ENCODE measurements at regions not wholly inside any gene's neighbourhood (a gene's known extent, or its start where the extent isn't known, plus 50 kb on each side); places are given as distances from the start of the nearest gene placed in this dataset.
"Not testable (repeated sequence)": the region's sequence is repeated elsewhere in the genome, so short reads cannot be mapped to it uniquely, and the experiment has no call there.

DNA sequence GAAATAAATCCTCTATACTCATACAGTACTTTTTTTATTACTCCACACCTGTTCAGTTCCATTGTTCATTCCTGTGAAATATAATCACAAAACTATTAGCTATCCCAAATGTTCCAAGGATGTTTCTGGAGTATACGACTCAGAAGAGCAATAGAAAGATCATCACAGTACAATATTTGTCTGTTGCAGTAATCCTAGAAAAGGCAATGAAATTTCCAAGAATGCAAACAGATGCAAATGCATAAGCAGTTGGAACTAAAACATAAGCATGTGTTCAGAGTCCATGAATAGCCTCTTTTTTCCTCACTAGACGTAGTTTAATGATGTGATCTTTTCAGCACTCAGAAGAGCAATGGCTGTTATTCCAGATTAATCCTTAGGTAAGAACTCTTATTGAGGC, 55.2 kb downstream of the RTL3 start:
- DNase-seq: no peak

DNA sequence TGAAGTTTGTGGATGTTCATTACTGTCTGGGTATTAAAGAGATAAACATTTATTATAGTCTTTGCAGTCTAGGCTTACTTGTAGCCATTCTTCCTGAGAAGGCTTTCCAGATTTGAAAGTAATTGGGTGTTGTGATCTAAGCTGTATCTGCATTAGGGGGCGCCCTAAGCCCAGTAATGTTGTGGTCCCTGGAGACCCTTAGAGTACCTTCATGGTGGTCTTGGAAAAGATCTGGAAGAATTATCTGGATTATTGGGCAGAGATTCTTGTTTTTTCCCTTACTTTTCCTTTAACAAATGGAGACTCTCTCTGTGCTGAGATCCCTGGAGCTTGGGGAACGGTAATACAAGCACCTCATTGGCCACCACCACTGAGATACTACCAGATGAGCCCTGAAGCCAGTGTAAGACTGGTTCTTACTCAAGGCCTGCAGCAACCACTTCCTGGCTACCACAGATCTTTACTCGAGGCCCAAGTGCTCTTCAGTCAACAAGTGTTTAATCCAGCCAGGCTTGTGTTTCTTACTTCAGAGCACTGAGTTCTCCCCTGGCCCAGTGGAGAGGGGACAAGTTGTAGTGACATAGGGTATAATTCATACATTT, 63.1 kb downstream of the RTL3 start:
- no peak for DNase-seq

DNA sequence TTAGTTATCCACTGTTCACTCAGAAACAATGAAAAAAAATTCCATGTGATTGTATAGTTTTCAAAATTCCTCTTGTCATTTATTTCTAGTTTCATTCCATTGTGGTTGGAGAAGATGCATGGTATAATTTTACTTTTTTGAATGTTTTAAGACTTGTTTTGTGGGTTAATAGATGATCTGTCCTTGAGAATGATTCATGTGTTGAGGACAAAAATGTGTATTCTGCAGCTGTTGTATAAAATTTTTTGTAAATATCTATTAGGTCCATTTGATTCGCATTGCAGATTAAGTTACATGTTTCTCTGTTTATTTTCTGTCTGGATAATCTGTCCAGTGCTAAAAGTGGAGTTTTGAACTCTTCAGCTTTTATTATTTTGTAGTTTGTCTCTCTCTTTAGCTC, 65.4 kb downstream of the RTL3 start:
- no peak for DNase-seq

DNA sequence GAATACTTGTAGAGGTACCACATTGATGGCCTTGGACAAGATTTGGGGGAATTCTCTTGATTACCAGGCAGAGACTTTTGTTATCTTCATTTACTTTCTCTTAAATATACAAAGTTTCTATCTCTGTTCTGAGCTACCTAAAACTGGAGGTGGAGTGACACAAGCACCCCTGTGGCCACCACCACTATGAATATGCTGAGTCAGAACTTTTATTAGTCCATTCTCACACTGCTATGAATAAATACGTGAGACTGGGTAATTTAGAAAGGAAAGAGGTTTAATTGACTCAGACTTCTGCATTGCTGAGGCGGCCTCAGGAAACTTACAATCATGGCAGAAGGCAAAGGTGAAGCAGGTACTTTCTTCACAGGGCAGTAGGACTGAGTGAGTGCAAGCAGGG, 67.1 kb downstream of the RTL3 start:
- DNase-seq: no peak

DNA sequence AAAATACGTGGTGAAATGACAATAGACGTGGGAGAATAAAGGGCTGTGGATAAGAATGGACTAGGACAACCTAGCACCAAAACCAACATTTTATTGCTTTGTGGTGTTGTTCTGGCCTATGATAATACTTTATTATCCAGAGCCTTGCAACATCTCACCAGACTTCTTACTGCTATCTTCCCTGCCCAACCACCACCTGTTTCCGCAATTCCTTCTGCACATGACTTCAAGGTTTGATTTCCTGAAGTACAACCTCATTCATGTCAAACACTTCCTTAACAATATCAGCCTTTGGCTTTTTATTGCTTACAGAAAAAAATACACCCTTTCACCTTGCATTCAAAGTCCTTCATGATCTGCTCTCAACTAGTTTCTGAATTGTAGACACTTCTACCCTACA, 84.8 kb downstream of the RTL3 start:
- no peak for DNase-seq

DNA sequence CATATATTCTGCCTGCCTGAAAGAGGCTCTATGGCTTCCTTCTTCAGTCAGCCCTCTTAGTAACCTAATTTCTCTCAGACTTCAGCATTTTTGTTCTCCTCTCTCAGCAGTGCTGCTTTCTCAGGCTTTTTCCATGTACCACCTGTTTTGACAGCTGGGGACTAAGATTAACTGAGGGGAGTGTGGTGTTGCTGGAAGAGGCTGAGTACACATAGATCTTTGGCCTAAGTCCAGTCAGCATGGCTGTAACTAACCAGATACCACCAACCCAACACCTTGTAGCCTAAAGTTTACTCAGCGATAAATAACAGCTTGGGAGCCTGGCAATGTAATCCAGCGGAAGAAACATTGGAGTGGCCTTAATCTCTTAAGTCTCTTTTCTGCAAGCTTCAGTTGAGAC, 85.5 kb downstream of the RTL3 start:
- DNase-seq: no peak

DNA sequence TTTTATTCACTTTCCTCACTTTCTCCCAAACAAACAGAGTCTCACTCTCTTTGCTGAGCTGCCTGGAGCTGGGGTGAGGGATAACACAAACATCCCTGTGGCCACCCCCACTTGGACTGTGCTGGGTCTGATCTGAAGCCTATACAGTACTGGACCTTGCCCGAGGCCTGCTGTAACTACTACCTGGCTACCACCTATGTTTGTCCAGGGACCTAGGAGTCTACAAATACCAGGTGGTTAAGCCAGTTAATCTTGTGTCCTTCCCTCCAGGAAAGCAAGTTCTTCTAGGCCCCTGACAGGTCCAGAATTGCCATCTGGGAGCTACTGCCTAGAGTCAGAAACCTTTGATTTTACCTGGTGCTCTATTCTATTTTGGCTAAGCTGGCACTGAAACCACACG, 87.3 kb downstream of the RTL3 start:
- DNase-seq: no peak

DNA sequence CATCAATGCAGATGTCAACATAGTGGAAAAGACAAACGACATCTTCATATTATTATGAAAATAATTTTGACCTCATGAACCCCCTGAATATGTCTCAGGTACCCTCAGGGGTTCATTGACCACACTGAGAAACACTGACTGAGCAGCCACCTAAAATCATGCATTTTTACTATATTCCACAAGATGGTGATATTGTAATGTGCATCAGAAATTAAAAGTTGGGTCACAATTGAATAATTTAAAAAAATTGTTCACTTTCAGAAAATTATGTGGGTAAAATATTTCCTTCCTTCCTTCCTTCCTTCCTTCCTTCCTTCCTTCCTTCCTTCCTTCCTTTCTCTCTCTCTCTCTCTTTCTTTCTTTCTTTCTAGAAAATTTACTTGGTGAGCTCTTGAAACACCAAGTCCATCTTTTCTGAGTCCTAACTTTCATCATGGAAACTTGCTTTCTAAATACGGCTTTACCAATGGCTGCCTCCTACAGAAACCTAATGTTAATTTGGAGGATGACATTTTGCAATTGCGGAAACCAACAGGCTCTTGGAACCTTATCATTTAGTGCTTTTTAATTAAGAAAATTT, 103.6 kb downstream of the RTL3 start:
- peak; percentile 37 for DNase-seq

DNA sequence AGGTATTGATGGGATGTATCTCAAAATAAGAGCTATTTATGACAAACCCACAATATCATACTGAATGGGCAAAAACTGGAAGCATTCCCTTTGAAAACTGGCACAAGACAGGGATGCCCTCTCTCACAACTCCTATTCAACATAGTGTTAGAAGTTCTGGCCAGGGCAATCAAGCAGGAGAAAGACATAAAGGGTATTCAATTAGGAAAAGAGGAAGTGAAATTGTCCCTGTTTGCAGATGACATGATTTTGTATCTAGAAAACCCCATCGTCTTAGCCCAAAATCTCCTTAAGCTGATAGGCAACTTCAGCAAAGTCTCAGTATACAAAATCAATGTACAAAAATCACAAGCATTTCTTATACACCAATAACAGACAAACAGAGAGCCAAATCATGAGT, 106.5 kb downstream of the RTL3 start:
- DNase-seq: not testable (repeated sequence)

DNA sequence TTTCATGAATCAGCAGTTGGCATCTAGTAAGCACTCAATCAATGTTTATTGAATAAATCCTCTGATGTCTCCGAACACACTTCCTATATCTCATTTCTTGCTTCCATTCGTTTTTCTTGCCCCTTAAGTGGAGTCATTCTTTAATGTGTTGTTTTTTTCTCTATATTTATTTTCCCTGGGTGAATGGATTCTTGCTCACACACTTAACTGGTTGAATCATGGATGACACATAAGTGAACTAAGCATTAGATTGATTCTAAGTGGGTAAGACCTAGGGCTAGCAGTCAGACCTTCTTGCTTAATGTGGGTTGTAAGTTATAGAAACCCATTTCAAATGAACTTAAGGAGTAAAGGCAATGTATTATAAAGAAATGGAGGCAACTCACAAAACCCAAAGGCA, 111.1 kb downstream of the RTL3 start:
- no peak for DNase-seq

DNA sequence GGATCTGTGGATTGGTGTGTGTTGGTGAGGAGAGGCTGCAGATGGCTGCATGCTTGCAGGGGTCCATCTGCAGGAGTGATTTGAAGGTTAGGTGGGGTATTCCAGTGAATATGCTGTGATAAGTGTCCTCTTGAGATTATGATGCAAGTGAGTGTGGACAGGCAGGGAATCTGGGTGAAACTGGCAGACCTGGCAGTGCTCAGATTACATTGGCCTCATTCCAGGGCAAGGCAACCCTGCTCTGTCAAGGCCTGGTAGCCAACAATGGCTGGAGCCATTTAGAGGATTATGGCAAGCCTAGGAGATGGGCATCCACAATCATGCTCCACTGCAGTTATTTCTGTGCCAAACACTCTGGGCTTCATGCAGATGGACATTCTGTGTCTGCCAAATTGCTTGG, 113.9 kb downstream of the RTL3 start:
- DNase-seq: no peak

DNA sequence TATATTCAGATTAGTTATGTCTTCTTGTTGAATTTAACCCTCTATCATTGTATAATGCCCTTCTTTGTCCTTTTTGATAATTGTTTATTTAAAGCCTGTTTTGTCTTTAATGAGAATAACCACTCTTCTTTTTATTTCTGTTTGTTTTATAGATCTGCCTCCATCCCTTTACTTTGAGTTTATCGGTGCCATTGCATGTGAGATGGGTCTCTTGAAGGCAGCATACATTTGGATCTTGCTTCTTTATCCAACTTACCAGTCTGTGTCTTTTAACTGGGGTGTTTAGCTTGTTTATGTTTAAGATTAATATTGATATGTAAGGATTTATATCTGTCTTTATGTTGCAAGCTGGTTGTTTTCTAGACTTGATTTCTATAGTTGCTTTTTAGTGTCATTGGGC, 115.8 kb downstream of the RTL3 start:
- no peak for DNase-seq

DNA sequence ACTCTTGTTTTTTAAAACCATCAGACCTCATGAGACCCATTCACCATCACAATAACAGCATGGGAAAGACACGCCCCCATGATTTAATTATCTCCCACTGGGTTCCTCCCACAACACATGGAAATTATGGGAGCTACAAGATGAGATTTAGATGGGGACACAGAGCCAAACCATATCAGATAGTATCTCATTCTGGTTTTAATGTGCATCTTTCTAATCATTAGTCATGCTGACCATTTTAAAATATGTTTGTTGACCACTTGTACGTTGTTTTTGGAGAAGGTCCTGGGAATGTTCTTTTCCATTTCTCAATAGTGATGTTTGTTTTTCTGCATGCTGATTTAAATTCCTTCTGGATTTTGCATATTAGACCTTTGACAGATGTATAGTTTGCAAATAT, 119.0 kb downstream of the RTL3 start:
- no peak for DNase-seq

DNA sequence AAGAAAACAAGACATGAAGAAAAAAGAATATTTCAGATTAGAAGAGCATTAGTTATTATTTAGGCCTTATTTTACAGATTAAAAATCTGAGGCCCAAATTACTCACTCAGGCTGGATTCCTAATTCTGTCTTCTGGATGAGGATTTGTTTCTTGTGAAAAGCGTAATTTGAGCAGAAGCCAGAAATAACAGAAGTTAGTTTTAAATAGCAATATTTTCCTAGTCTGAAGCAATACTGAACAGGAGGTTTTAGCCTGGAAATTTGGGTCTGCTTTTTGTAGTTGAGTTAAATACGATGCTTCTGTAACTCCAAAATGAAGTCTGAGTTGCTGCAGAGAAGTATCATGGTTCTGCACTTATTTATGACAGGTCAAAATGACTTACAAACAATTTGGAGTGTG, 124.9 kb downstream of the RTL3 start:
- no peak for DNase-seq

DNA sequence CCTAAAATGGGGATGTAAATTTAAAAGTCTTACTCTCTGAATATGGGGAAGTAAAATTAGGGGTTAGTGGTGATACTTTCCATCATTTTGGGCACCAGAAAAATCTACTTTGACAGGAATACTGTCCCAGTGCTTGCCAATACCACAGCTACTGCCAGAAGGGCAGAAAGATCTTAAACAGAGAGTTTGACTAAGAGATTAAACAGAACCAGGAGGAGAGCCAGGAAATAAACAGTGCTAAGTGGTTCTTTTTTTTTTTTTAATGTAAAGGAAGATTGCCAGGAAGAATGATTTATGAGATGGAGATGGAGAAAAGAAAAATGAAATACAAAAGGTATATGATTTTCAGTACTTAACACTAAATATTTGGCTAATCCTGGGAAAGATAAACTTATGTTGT, 126.8 kb downstream of the RTL3 start:
- no peak for DNase-seq

DNA sequence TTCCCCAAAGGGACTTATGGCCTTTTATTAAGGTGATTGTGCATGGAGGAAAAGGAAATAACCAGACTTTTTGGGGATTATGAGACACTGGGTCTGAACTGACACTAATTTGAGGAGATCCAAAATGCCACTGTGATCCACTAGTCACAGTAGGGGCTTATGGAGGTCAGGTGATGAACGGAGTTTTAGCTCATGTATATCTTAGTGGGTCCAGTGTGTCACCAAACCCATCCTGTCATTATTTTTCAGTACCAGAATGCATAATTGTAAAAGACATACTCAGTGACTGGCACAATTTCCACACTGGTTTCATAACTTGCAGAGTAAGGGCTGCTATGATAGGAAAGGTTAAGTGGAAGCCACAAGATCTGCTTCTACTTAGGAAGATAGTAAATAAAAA, 131.3 kb downstream of the RTL3 start:
- no peak for DNase-seq

DNA sequence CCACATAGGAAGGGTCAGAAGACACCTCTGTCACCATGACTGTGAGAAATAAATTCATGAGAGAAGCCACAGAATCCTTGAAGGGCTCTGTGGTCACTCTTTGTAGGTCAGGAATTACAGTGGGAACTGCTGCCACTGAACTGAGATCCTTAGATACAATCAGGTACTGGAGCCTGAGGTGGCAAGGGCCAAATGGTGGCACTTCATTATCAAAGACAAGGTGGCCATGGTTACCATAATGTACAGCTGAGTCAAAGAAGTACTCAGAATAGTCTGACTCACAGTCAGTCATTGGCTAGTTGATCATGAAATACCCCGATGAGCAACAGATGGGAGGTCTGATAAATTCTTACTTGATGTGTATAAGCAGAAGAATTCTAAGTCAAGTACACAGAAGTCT, 131.9 kb downstream of the RTL3 start:
- no peak for DNase-seq

DNA sequence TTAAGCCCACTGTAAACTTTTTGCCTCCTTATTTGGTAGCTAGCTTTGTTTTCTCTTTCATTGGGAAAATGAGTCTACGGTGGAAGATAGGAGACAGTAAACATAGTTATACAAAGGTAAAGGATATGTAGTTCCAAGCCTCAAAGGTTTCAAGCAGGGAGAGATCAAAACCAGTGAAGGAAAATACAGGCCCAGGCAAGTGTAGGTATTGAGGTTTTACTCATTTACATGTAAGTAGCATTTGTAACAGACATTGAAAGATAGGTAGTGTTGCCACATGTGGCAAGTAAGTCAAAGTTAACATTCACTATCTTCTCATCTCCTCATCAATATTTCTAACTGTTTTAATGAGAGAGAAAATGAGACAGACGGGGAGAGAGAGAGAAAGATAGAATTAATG, 136.5 kb downstream of the RTL3 start:
- no peak for DNase-seq

DNA sequence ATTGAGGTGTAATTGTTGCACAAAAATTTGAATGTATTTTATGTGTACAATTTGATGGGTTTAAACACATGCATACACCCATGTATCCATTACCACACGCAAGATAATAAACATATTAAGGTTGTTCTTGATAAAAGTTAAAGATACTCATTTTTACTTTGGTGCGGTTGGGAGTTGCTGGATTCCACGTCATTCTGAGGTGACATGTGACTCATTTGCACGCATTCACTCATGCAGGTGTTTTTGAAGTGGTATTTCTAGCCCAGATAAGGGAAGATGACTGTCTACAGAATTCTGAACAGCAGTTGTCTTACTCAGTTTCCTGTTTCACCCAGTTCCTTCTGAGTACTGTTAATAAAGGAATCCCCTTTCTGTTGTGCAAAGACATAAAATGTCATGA, 142.0 kb downstream of the RTL3 start:
- peak; percentile 76 for DNase-seq

DNA sequence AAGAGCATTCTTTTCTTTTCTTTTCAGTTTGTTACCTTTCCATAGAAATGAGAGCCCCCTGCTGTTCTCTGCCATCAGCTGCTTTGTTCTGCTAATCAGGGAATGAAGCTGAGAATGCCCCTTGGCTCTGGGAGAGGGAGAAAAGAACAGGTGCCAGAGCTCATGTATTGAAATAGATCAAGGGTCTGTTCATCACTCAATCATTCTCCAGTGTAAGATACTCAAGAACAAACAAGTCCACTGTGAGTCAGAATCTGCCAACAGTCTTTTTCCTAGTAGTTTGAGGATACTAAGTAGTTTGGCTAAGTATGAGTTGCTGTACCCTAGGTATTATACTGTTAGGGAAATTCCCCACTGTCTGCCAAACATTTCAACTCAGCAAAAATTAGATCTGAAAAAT, 144.3 kb downstream of the RTL3 start:
- peak; percentile 47 for DNase-seq

DNA sequence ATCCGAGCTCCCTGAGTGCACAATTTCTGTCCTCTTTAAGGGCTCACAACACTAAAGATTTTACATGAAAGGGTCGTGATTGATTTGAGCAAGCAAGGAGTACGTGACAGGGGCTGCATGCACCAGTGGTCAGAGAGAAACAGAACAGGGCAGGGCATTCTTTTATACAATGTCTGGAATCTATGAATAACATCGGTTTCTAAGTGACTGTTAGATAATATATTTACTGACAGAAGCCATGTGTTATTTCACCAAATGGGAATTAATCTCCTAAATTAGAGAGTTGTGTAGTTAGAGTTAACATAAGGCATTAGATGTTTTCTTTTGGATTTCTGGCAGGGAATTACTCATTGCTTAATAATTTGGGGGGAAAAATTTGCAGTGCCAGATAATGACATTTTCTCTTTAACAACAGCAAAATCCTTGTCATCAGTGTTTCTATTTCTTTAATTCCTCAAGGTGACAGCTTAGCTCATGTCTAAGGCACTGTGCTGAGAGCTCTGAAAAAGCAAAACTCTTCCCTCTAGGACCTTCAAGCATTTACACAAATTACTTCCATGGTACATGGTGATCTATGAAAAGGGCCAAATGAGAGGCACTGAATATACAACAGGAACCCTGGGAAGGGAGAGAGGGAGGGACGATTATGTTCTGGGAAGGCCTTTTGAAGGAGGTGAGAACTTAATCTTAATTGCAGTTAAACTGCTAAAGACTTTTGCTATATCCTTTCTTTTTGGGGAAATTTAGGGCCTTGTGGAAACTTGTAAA, 145.0 kb downstream of the RTL3 start:
- DNase-seq: no peak

DNA sequence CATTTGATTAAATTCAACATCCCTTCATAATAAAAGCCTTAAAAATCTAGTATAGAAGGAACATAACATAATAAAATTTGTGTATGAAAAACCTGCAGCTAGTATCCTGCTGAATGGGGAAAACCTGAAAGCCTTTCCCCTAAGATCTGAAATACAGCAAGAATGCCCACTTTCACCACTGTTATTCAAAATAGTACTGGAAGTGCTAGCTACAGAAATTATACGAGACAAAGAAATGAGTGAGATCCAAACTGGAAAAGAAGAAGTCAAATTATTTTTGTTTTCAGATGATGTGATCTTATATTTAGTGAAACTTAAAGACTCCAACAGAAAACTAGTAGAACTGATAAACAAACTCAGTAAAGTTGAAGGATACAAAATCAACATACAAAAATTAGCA, 152.9 kb downstream of the RTL3 start:
- DNase-seq: no peak

DNA sequence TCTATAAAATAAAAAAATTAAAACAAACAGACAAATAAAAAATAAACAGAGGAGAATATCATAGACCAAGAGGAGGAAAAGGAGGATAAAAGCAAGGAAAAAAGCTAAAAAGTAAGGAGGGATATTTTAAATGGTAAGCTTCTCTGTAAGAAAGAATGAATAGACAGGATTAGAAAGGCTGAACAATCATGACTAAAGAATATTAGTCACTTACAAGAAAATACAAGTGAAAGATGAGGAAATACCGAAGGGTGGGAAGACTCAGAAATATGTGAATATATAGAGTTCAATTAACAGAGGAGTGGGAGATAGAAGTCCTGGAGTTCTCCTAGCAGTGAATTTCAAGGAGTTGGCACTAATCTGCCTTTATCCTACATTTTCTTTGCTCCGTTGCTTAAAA, 162.6 kb downstream of the RTL3 start:
- no peak for DNase-seq

DNA sequence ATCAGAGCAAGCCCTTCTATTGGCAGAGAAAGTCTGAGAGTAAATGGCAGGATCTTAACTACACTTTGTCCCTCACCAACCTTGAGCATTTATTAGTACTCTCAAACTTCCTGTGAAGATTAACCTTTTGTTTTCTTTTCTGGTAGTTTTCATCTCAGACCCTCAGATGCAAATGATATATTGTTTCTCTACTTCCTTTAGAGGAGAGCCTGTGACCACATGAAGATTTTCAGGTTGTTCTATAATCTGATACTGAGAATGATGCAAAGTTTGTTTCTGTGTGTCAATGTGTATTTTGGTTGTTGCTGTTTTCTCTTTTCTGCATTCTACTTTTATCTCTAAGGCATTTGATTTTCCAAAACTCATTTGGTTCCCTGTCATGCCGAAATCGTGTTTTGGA, 165.8 kb upstream of the CYSLTR1 start:
- no peak for DNase-seq

DNA sequence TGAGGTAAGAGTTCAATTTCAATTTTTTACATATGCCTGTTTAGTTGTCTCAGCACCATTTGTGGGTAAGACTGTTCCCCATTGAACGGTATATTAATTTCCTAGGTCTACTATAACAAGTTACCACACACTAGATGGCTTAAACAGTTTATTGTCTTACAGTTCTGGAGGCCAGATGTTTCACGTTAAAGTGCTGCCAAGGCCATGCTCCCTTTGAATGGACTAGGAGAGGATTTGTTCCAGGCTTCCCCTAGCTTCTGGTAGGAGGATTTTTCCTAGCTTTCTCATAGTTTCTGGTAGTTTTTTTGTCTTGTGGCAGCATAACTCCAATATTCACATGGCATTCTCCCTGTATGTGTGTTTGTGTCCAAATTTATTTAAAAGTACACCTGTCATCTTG, 149.3 kb upstream of the CYSLTR1 start:
- no peak for DNase-seq
